GM19035 (cell line): ENCODE measurements at regions not wholly inside any gene's neighbourhood (a gene's known extent, or its start where the extent isn't known, plus 50 kb on each side); places are given as distances from the start of the nearest gene placed in this dataset.

ENCODE experiments used
- ATAC-seq: cut with Tn5 transposase; IDR thresholded peaks from one replicate; pipeline ENCODE4 v1.9.1; 2021; ENCODE audit not compliant: unreplicated experiment

DNA sequence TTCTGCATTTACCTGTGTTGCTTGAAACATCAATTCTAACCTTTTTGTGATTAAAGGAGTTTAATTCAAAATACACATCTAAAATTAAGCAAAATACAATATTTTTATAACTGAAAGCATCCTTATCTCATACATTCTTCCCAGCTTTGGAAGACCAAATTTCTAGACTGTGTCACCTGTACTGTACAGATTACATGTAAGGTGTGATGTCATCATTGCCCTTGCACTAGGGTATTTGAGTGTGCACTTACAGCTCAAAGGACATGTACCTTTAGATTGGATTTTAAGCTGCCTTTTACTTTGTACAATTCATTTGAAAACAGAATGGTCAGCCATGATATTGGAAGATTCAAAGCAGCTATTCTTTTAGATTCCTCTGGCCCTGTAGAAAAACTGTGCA lies 932.8 kb upstream of the POU3F3 start:
- no peak for ATAC-seq

DNA sequence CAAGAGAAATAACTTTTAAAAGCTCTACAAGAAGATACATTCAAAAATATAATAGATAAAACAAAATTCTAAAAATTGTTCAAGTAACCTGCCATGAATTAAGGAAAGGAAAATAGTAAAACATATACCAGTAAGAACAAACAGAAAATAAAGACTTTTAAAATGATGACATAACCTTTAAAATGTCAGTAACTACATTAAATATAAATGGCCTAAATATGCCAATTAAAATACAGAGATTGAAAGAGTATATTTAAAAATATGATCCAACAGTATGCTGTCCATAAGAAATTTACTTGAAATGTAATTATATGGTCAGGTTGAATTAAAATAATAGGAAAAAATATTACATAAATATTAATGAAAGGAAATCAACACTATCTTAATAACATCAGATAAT lies 911.7 kb upstream of the POU3F3 start:
- ATAC-seq: no peak

DNA sequence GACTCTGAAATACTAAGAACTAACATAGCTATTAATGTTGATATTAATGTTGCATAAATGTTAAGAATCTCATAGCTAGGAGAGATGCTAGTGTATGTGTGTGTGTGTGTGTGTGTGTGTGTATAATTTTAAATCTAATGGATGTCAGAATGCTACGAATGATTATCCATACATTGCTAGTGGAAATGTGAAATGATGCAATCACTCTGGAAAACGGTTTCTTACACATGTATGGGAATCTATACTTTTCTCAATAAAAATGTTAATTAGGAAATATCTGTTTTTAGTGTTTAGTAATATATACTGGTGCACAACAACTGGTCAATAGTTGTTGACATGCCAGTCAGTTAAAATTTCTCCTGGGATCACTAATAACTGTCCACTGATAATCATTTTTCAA lies 908.8 kb upstream of the POU3F3 start:
- no peak for ATAC-seq

DNA sequence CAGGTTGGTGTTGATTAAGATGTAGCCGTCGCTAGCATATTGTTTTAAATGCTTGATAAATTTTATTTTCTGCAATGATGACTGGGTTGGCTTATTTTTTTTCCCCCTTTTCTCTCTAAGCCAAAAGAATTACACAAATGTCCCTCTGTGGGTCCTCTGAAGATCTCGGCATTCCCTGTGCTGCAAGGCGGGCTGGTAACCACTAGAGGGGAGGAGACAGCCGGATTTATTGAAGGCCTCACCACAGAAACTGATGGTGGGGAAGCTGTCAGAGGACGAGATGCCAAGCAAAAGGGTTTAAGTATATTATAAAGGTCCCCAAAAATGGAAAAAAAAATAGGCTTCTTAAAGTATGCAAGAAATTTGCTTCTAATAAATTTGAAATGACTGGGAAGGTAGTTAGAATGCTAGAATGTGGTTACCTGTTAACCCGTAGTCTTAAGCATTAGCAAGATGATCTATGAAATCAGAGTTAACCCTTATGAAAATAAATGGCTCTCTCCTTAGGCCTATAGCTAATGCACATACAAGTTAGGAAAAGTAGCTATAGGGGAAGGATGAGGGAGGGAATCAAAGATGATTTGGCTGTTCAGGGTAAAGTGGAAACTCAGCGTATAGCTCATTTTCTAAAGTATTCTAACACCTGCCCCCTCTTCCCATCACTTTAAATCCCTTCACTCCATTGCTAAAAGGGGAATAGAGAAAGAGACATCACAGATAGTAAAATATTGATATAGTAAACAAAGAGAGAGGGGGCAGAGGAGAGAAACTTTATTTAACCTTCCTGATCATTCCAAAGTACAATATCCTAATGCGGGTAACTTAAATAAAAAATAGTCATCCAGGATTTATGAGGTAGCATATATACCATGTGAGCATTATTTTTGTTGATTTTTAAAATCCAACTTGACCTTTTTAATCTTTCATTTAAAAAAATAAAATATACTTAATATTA lies 894.5 kb upstream of the POU3F3 start:
- no peak for ATAC-seq

DNA sequence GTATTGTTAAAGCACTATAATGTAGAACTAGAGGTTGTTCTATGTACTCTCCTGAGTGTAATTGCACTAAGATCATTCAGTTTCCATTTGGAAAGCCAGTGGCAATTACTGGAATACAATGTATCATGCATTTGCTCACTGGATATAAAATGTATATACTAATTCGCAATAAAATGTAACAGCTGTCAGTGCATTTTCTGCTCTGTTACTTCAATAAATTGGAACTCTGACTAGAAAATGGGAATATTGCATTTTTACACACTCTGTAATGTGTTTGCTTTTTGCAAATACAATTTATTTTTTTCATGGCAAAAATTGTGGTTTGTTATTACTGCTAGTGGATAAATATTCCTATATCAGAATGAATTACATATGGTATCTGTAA lies 893.8 kb upstream of the POU3F3 start:
- ATAC-seq: no peak

DNA sequence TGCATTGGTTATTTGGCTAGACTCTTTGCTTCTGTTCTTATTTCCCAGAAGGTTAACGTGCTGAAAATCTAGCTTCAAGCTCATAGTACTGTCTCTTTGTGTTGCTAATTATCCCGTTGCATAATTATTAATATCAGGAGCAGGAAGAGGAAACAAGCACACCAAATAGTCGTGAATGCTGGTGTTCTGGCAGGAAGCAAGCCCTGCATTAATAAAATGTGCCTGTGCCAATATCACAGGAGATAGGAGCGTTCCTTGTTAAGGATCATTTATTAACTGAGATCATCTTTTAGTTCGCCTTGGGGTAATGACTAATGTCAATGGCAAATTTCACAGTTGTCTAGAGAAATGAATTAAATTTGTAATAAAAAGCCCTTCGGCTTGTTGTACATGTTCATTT lies 893.0 kb upstream of the POU3F3 start:
- no peak for ATAC-seq

DNA sequence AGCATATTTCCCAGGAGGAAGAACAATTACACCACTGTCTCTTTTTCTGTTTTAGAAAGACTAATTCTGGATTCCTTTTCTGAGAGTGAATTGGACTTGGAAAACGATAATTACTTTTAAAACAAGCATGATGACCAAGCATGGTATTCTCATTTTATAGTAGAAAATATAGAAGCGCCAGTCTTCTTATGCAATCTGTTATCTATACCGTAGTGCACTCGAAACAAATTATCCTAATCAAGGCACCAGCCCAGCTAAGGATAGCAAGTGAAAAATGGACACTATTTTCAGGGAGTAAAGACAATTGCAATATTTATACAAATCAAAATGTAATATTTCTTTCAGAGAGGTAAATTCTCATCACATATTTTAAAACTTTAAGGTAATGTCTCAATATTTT lies 892.1 kb upstream of the POU3F3 start:
- ATAC-seq: no peak

DNA sequence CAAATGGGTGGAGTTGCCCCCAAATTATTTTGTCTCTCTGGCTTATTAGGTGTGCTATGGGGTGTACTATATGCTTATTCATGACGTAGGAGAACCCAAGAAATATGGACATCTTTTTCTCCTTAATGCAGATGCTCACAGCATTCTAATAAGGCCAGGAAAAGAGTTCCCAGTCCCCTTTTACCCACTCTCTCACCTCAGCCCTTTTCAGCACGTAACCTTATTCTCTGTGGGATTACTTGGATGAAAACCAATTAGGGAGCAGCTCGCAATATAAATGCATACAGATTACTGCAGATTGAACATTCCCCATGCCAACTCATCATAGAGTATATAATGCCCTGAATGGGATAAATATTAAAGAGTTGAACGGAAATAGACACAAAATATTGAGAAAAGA lies 891.2 kb upstream of the POU3F3 start:
- ATAC-seq: no peak

DNA sequence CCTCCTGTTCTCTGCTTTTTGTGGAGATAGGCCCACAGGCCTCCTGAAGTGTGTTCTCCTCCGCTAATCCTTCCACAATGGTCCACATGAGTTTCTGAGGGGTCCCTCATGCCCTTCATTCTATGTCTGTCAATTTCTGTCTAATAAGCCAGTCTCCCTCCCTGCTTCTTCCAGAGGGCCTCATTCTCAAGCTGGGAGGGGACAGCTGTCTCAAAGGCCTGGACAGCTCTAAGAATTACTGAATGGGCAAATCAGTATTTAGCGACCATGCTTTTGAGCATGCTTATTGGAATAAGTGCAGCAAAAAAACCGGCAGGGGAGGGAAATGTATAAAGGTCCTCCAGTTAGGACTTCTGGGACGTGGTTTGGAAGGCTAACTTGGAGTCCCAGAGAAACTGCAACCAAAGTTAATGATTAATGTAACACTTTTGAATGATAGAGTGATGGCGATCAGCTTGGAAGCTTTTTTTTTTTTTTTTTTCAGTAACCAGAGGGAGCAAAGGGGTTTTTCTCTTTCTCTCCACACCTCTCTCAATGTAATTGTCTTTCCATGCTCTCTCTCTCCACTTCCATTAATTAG lies 890.7 kb upstream of the POU3F3 start:
- no peak for ATAC-seq

DNA sequence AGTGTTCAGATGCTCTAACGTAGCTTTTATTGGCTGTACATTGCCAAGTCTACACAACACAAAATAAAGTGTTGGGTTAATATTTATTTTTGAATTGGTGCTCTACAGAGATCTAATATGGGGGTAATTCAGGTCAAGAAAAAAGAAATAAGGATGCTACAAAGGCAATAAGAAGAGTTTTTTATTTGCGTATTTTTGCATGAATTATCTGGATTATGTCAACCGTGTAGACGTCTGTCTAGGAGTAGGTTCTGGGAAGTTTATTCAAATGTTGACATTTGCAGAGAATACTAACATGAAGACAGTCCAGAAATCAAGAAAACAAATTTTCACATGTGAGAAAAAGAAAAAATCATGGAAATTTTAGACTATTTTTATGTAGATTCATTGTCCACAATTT lies 876.7 kb upstream of the POU3F3 start:
- no peak for ATAC-seq

DNA sequence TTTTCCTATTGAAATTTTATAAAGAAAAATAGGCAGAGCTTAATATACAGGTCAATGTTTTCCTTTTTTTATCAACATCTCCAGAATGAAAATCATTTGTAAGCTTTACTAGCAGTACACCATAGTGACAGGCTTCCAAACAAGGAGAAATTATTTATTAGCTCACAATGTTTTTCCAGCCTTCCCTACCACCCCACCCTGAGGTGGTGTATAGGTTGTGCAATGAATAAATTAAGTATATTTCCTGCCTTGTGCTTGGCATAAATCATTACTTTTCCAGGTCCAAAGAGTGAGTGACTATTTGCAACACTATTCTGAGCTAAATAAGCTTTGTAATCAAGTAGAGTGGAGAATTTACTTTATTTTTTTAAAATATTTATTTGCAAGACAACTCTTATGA lies 876.2 kb upstream of the POU3F3 start:
- ATAC-seq: no peak

DNA sequence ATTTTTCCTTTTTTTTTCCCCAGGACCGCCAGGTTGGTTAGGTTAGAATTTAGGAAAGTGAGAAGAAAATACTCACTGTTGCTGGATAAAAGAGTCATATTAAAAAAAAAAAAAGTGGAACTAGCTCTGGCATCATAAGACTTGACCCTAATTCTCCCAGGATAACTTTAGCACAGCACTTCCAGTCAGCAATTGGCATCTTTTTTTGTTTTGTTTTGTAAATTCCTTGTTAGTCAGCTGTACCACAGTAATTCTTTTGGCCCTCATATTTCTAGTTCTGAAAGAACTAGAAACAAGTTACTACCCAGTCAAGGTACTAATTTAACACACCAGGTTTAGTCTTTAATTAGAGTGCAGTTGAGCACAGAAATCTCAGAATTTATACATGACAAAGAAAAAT lies 873.5 kb upstream of the POU3F3 start:
- no peak for ATAC-seq

DNA sequence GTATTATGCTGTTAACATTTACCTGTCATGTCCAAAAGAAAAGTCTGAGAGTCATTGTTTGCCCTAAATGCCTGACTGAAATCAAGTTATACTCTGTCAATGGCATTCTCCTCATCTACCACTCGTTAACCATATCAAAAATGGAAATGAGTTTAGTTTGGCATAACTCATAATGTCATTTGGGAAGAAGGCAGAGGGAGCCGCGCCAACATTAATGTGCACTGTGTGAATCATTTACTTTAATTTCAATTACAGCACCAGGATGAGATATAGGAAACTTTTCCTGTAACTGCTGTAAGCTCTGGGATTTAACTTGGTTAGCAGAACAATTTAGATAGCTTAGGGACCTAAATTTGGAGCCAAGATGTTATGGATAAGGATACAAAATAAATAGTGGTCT lies 871.2 kb upstream of the POU3F3 start:
- no peak for ATAC-seq

DNA sequence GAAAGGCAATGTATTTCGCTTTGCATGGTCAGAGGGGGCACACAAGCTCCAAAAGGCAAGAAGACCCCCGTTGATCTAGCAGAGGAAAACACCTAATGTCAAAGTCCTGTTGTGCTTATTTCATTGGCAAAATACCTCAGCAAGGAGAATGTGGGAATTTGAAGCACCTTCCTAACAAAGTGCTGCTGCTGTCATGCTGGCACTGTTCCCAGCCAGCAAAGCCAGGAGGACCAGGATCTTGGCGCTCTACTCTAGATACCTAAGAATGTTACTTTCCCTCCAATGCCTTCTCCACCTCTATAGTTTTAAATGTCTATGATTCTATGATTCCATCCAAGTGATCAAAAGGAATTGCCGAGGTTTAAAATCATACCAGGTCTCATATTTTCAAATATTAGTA lies 867.9 kb upstream of the POU3F3 start:
- ATAC-seq: no peak

DNA sequence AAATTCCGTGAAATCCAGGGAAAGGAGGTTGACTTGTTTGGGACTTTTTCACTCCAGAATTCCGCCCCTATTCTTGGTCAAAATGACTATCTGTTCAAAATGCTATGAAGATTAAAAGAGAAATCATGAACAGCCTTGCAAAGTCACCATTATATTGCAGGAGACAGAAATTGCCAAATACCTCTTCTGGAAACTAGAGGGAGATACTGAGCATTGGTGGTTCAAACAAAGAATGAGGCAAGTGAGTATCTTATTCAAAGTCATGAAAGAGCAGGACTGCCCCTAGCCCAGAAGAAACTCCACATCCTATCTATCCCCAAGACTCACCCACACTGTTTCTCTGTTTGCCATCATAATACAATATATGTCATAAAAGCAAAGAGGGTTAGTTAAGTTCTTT lies 862.3 kb upstream of the POU3F3 start:
- ATAC-seq: no peak

DNA sequence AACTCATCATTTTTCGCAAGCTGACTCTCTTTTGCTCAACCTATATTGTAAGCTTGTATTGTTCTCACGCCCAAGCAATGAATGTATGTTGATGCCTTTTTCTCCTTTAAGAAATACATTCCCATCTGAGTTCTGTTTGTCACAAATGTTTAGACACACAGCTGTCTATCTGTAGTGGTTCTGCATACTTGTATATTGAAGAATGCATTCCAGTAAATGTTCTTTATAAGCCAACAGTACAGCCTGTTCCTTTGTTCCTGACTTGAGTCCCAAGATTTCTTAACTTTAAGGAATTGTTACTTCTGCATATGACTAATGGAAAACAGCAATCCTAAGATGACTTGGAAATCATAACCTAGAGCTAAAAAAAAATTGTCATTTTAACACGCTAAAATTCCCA lies 849.1 kb upstream of the POU3F3 start:
- no peak for ATAC-seq

DNA sequence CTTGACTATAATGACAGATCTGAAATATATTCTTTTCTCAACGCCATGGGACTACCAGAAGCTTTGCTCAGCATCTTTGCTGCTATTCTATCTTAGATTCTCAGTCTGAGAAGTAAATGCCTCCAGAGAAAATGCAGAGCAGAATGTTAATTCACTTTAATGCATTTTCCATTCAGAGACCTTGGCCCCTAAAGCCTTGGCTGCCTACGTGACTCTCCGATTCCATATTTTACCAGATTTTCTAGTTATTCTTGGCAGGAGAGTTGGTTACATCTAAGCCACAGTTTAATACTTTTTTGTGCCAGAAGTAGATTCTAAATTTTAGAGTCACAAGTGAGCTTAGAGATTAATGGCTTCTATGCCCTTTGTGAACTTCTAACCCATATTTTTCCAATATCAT lies 837.1 kb upstream of the POU3F3 start:
- no peak for ATAC-seq

DNA sequence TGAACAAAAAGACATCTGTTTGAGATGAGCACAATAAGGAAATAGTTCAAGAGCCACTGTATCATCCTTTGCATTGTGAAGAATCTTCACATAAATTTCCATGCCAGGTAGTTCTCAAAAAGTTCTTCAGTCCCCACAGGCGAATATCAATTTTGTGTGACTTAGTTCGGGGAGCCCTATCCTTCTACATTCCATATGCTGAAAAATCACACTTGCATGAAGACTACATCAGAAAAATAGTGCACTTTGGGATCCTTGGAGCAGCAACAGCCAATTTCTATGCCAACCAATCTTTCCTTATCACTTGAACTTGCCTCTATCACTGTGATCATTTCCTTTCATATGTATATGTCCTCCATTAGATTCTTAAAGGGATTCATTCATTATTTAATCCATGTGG lies 830.6 kb upstream of the POU3F3 start:
- no peak for ATAC-seq

DNA sequence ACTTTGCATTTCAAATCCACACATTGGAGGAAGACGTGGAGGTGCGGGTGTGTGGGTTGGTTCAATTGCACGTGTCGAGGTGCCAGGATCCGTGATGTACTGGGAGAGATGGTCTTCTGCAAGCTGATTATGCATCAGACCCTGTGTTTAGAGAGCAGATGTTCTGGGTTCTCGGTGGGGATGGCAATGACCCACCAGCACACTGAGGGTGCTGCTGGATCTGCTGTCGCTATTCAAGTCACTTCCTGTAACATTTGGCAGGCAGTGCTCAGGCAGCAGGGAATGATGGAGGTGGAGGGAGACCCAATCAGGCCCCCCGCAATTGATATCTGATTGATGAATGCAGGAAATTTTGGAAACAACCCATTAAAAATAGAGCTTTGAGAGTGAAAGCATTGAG lies 830.1 kb upstream of the POU3F3 start:
- no peak for ATAC-seq

DNA sequence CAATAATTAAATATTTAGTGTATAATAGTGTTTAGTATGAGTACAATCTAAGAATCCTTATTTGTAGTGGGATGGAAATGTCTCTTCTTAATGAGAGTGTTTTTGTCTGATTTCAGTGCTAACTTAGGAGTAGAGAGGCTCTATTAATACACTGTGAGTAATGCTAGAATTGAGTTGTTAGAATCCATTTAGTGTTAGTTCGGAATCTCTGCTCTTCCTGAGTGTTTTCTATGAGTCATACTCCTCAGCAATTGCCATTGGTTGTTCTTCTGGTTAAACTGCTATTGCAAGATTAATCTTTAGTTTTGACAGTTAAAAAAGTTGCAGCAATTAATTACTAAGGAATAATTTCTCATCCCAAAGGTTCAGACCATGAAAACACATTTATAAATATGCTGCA lies 828.6 kb upstream of the POU3F3 start:
- ATAC-seq: no peak

DNA sequence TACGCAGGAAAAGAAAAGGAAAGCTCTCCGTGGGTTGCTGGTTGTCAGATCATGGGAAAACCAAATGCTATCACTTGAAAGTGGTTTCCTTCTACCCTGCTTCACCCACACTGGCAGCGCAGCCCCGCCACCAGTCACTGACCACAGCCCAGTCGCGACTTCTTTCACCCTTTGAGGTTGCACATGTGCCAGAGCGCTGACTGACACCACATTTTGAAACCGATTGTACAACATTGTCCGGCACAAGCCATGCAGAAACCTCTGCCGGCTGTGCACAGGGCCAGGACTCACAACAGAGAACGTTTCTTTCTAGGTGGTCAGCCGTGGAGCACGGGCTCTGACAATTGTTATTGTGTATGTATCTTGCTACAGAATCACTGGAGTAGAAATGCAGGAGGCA lies 827.2 kb upstream of the POU3F3 start:
- no peak for ATAC-seq

DNA sequence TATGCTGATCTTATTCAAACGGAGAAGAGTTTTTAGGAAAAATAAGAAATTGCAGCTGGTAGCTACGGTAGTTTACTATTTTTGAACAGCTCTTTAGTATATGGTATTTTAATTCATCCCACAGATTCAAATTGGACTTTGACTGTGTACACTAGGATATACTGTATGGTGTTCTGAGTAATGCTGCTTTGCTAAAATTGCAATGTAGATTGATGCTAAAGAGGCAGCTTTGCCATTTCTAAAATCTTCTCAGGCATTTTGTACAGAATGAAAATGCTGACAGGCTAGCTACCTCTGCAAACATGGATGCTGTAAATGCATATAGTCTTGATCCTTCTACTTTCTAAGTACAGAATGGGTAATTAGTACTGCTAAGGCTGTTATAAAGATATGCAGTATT lies 826.6 kb upstream of the POU3F3 start:
- no peak for ATAC-seq

DNA sequence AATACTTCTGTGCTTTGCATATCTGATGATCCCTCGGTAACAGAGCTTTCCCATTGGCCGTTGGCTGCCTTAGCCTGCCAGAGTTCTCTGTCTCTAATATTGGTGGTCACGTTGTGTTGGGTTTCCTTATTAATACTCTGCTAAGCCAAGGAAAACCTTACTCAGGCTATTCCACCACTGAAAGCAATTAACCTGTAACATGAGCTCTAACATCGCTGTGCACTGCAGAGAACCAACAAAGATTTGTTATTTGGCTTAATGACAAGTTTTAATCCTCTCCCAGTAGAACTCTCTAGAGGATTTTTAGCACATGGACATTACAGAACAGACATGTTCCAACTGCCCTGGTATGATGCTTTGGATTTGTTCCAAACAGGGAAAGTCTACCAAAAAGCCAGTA lies 825.9 kb upstream of the POU3F3 start:
- ATAC-seq: no peak
